ENCODE measurements at regions not wholly inside any gene's neighbourhood (a gene's known extent, or its start where the extent isn't known, plus 50 kb on each side); places are given as distances from the start of the nearest gene placed in this dataset.

- no peak for DNase-seq
These were observed 283.0 kb upstream of the ITGA1 start for GRCh38 chr5:52504584-52505240.

GRCh38 chr5:52517667-52518066, 270.0 kb upstream of the ITGA1 start:
- DNase-seq = no peak

- DNase-seq = no peak
These were observed 267.5 kb upstream of the ITGA1 start for GRCh38 chr5:52520171-52520570.

GRCh38 chr5:52521236-52521635, 266.5 kb upstream of the ITGA1 start:
- no peak for DNase-seq

- DNase-seq = no peak
These were observed 264.0 kb upstream of the ITGA1 start for GRCh38 chr5:52523701-52524100.

- DNase-seq = no peak
These were observed 256.6 kb upstream of the ITGA1 start for GRCh38 chr5:52531105-52531504.

GRCh38 chr5:52543594-52543993, 244.1 kb upstream of the ITGA1 start:
- no peak for DNase-seq

- DNase-seq = no peak
These were observed 243.0 kb upstream of the ITGA1 start for GRCh38 chr5:52544738-52545137.

- no peak for DNase-seq
These were observed 233.4 kb upstream of the ITGA1 start for GRCh38 chr5:52554293-52554692.

- no peak for DNase-seq
These were observed 227.3 kb upstream of the ITGA1 start for GRCh38 chr5:52560366-52560765.

- DNase-seq = no peak
These were observed 225.2 kb upstream of the ITGA1 start for GRCh38 chr5:52562473-52562872.

GRCh38 chr5:52564587-52564986, 223.1 kb upstream of the ITGA1 start:
- no peak for DNase-seq

GRCh38 chr5:52577546-52577945, 210.2 kb upstream of the ITGA1 start:
- DNase-seq = no peak

- no peak for DNase-seq
These were observed 208.3 kb upstream of the ITGA1 start for GRCh38 chr5:52579391-52579790.

GRCh38 chr5:52580921-52581320, 206.8 kb upstream of the ITGA1 start:
- DNase-seq = no peak

- DNase-seq = no peak
These were observed 205.4 kb upstream of the ITGA1 start for GRCh38 chr5:52582313-52582712.

GRCh38 chr5:52587131-52587530, 200.6 kb upstream of the ITGA1 start:
- DNase-seq = no peak

GRCh38 chr5:52597625-52598024, 190.1 kb upstream of the ITGA1 start:
- DNase-seq = no peak

GRCh38 chr5:52598968-52599367, 188.7 kb upstream of the ITGA1 start:
- DNase-seq = no peak

- no peak for DNase-seq
These were observed 183.8 kb upstream of the ITGA1 start for GRCh38 chr5:52603778-52604554.

GRCh38 chr5:52605317-52606313, 182.1 kb upstream of the ITGA1 start:
- no peak for DNase-seq

- no peak for DNase-seq
These were observed 180.4 kb upstream of the ITGA1 start for GRCh38 chr5:52607227-52607824.

GRCh38 chr5:52620315-52620714, 167.4 kb upstream of the ITGA1 start:
- DNase-seq = no peak
